Adipocyte (in vitro differentiated cells): ENCODE measurements at regions not wholly inside any gene's neighbourhood (a gene's known extent, or its start where the extent isn't known, plus 50 kb on each side); places are given as distances from the start of the nearest gene placed in this dataset.

Experiments used
- DNase-seq: peaks from one replicate; pipeline ENCODE4 v3.0.0-alpha.2; 2015; ENCODE audit warnings: low read depth
- H3K27me3 ChIP-seq: replicated peaks from 2 replicates; pipeline ENCODE4 v1.7.0; 2013; ENCODE audit warnings: mild to moderate bottlenecking, low read length, moderate library complexity; ENCODE audit not compliant: control insufficient read depth, insufficient read depth
- H3K36me3 ChIP-seq: 2 replicates; pipeline ENCODE4 v1.7.0; 2013; ENCODE audit warnings: low read length, mild to moderate bottlenecking, moderate library complexity; ENCODE audit not compliant: control insufficient read depth, insufficient read depth, severe bottlenecking
- H3K4me1 ChIP-seq: 2 replicates; pipeline ENCODE4 v1.7.0; 2013; ENCODE audit warnings: mild to moderate bottlenecking, low read length, moderate library complexity; ENCODE audit not compliant: control insufficient read depth, insufficient read depth
- H3K4me3 ChIP-seq: 2 replicates; pipeline ENCODE4 v1.7.0; 2013; ENCODE audit warnings: mild to moderate bottlenecking, low read length, moderate library complexity
- H3K9ac ChIP-seq: 2 replicates; pipeline ENCODE4 v1.7.0; 2013; ENCODE audit warnings: mild to moderate bottlenecking, low read length, moderate library complexity
- H3K9me3 ChIP-seq: 2 replicates; pipeline ENCODE4 v1.7.0; 2013; ENCODE audit warnings: mild to moderate bottlenecking, low read length, moderate library complexity; ENCODE audit not compliant: control insufficient read depth

DNA sequence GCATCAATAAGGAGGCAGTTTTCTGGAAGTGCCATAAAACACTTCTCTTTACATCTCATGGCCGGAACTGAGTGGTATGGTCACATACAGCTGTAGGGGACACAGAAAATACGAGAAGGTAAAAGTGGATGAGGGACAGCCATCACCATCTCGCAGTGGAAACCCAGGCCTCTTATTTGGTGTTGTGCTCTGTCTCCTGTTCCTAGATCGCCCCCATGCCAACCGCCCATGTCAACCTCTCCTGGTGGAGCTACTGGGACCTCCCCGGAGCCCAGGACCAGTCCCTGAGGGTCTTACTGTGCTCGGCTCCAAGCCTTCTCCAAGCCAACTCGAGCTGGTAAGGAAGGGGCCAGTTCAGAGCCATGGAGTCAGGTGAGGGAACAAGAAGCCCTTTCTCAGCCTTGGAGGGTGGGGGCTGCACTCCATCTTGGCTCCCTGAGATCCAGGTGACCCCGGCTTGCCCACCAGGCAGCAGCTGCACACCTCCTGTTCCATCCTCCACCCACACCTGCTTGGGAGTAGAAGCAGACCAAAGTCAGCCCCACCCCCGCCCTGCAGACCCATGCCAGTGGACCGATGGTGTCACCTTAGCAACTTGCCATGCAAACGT, 149.0 kb upstream of the CST7 start:
- no peak overlapping the region for H3K9ac ChIP-seq
- DNase-seq: no peak
- H3K27me3 ChIP-seq: peaks cover 22% of the 10 kb centered on the region
- no peaks in the 10 kb centered on the region for H3K4me1 ChIP-seq
- H3K36me3 ChIP-seq: no peaks in the 10 kb centered on the region
- H3K4me3 ChIP-seq: no peak overlapping the region
- no peaks in the 10 kb centered on the region for H3K9me3 ChIP-seq

DNA sequence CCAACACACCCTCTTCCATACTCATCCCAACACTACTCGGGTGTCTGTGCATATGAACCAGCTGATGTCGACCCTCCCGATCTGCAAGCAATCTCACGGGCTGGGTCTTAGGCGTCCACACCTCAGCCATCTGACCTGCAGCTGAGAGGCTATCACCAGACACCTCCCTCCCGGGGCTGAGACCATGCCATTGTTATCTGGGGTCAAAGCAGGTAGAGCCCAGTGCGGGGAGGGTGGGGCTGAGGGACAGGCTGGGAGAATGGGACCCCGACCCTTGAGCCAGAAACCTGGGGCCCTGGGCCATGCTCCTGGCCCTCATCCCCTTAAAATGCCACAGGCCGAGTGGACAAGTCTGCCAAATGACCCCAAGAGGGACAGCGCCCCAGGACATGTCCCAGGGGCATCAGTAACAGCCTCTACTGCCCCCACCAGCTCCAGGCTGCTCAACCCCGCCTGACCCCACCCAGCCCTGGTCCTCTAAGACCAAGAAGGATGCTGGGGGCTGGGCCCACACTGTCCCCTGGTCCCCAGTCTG, 146.7 kb upstream of the CST7 start:
- Histone ChIP-seq H3K36me3 (no peaks in the 10 kb centered on the region), H3K9ac (no peak overlapping the region)
- DNase-seq: no peak

GRCh38 chr20:24804481-24805206, 144.4 kb upstream of the CST7 start:
- Histone ChIP-seq H3K27me3 (peaks cover 15% of the 10 kb centered on the region), H3K4me3 (no peak overlapping the region), H3K9ac (no peak overlapping the region), H3K9me3 (no peaks in the 10 kb centered on the region), H3K4me1 (no peaks in the 10 kb centered on the region), H3K36me3 (no peaks in the 10 kb centered on the region)
- no peak for DNase-seq

More for the DNA sequence above, 146.7 kb upstream of the CST7 start:
- H3K9me3 ChIP-seq: no peaks in the 10 kb centered on the region
- peaks cover 18% of the 10 kb centered on the region for H3K27me3 ChIP-seq
- no peaks in the 10 kb centered on the region for H3K4me1 ChIP-seq
- H3K4me3 ChIP-seq: no peak overlapping the region

GRCh38 chr20:24805456-24806238, 143.4 kb upstream of the CST7 start:
- Histone ChIP-seq H3K4me3 (no peak overlapping the region), H3K27me3 (peaks cover 10% of the 10 kb centered on the region), H3K9me3 (no peaks in the 10 kb centered on the region), H3K36me3 (no peaks in the 10 kb centered on the region), H3K9ac (no peak overlapping the region), H3K4me1 (no peaks in the 10 kb centered on the region)
- no peak for DNase-seq

DNA sequence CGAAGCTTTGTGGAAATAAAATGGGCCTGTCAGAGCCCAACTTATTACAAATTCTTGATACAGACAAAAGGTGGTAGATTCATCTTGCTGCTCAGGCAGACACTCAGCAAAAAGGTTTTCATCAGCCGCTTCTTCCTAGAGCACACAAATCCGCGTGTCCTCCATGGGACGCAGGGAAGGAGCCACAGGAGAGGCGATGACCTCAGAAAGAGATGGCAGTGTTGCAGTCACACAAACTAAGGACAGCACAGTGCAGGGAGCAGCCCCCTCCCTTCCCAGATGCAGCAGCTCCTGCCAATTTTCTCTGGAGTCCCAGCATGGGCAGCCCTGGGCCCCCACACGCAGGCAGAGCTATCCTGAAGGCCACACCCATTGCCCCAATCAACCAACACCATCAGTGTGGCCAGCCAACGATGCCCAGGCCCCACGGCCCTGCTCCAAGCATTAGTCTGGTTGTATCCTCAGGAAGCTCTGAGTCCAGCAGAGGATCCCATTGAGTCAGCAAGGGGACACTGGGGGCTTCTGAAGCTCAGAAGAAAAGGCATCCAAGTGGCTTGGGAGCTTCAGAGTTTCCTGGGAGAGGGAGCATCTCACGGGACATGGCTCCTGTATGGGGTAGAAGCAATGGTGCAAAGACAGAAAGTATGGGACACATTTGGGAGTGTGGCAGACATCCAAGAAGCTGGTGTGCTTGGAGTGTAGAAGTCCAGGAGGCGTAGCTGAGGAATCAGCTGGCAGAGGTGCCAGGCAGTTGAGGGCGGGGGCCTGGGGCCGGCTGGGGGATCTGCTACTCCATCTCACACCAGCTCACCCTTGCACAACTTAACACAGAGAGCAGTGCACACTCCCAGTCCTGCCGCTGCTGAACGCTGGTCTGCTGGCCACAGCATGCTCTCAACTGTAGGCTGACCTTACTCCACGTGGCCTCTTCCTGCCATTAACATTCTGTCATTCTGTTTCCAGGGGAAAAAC, 142.1 kb upstream of the CST7 start:
- H3K9ac ChIP-seq: no peak overlapping the region
- no peaks in the 10 kb centered on the region for H3K4me1 ChIP-seq

GRCh38 chr20:24808616-24809015, 140.5 kb upstream of the CST7 start:
- H3K27me3 ChIP-seq: peaks cover 8% of the 10 kb centered on the region
- H3K4me3 ChIP-seq: no peak overlapping the region
- no peaks in the 10 kb centered on the region for H3K36me3 ChIP-seq
- H3K4me1 ChIP-seq: no peaks in the 10 kb centered on the region
- no peak for DNase-seq
- no peak overlapping the region for H3K9ac ChIP-seq
- no peaks in the 10 kb centered on the region for H3K9me3 ChIP-seq

More for the DNA sequence above, 142.1 kb upstream of the CST7 start:
- Histone ChIP-seq H3K9me3 (no peaks in the 10 kb centered on the region), H3K27me3 (peaks cover 10% of the 10 kb centered on the region), H3K4me3 (no peak overlapping the region), H3K36me3 (no peaks in the 10 kb centered on the region)
- DNase-seq: no peak

- Histone ChIP-seq H3K27me3 (peaks cover 16% of the 10 kb centered on the region), H3K4me1 (no peaks in the 10 kb centered on the region), H3K9ac (no peak overlapping the region), H3K9me3 (no peaks in the 10 kb centered on the region), H3K36me3 (no peaks in the 10 kb centered on the region), H3K4me3 (no peak overlapping the region)
- no peak for DNase-seq
These were observed 139.5 kb upstream of the CST7 start for GRCh38 chr20:24809606-24810005.

DNA sequence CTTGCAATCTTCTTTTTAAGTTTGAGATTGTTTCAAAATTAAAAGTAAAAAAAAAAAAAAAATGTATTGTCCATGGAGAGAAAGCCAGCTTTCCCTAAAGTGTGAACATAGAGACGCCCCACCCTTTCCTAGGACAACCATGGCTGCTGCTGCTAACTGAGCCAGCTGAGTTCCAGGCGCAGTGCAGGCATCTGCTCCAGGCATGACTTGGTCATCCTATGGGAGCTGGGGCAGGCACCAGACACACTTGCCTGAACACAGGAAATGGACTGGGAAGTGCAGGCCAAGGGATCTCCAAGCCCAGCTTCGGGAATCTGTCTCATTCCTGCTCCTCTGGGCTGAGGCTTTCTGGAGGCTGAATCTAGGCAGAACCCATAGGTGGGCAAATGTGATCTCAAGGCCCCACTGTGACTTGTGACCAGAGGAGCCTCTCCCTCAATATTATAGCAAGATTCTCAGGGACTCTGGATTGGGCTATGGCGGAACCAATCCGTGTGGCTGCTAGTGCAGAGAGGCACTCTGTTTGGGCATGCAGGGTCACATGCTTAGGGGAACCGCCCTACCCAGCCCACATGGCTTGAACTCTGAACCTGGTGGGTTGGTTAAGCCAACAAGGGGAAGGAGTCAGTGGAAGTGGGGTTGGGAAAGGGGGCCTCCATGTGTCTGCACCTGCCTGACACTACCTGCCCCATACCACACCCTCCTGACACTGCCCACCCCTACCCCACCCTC, 138.2 kb upstream of the CST7 start:
- no peaks in the 10 kb centered on the region for H3K4me1 ChIP-seq
- peaks cover 28% of the 10 kb centered on the region for H3K27me3 ChIP-seq
- no peak overlapping the region for H3K9ac ChIP-seq
- no peak for DNase-seq
- H3K9me3 ChIP-seq: no peaks in the 10 kb centered on the region
- H3K36me3 ChIP-seq: no peaks in the 10 kb centered on the region
- no peak overlapping the region for H3K4me3 ChIP-seq

GRCh38 chr20:24812373-24812772, 136.7 kb upstream of the CST7 start:
- H3K9ac ChIP-seq: no peak overlapping the region
- H3K27me3 ChIP-seq: peaks cover 38% of the 10 kb centered on the region
- DNase-seq: no peak
- H3K9me3 ChIP-seq: no peaks in the 10 kb centered on the region
- no peaks in the 10 kb centered on the region for H3K4me1 ChIP-seq
- no peaks in the 10 kb centered on the region for H3K36me3 ChIP-seq
- no peak overlapping the region for H3K4me3 ChIP-seq

GRCh38 chr20:24813080-24813479, 136.0 kb upstream of the CST7 start:
- no peaks in the 10 kb centered on the region for H3K36me3 ChIP-seq

More at GRCh38 chr20:24813080-24813479, 136.0 kb upstream of the CST7 start:
- no peaks in the 10 kb centered on the region for H3K9me3 ChIP-seq
- DNase-seq: no peak
- no peaks in the 10 kb centered on the region for H3K4me1 ChIP-seq
- peaks cover 38% of the 10 kb centered on the region for H3K27me3 ChIP-seq
- H3K4me3 ChIP-seq: no peak overlapping the region
- H3K9ac ChIP-seq: no peak overlapping the region
